ENCODE measurements at regions not wholly inside any gene's neighbourhood (a gene's known extent, or its start where the extent isn't known, plus 50 kb on each side); places are given as distances from the start of the nearest gene placed in this dataset.

- TF ChIP-seq, protein P1, sequence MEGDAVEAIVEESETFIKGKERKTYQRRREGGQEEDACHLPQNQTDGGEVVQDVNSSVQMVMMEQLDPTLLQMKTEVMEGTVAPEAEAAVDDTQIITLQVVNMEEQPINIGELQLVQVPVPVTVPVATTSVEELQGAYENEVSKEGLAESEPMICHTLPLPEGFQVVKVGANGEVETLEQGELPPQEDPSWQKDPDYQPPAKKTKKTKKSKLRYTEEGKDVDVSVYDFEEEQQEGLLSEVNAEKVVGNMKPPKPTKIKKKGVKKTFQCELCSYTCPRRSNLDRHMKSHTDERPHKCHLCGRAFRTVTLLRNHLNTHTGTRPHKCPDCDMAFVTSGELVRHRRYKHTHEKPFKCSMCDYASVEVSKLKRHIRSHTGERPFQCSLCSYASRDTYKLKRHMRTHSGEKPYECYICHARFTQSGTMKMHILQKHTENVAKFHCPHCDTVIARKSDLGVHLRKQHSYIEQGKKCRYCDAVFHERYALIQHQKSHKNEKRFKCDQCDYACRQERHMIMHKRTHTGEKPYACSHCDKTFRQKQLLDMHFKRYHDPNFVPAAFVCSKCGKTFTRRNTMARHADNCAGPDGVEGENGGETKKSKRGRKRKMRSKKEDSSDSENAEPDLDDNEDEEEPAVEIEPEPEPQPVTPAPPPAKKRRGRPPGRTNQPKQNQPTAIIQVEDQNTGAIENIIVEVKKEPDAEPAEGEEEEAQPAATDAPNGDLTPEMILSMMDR (IDR thresholded peaks at IDR 0.05) = no peak
- TF ChIP-seq ATF3 (CRISPR knock-in tag; conservative IDR thresholded peaks at IDR 0.05) (no peak), TEAD1 (CRISPR knock-in tag; IDR thresholded peaks at IDR 0.05) (no peak), MAX (CRISPR knock-in tag; IDR thresholded peaks at IDR 0.05) (no peak), PREB (CRISPR knock-in tag; IDR thresholded peaks at IDR 0.05; ENCODE audit: borderline replicate concordance) (no peak), USF2 (CRISPR knock-in tag; IDR thresholded peaks at IDR 0.05) (no peak), ZNF121 (CRISPR knock-in tag; IDR thresholded peaks at IDR 0.05) (no peak), ETV6 (CRISPR knock-in tag; IDR thresholded peaks at IDR 0.05) (no peak)
- TF ChIP-seq, protein P2, sequence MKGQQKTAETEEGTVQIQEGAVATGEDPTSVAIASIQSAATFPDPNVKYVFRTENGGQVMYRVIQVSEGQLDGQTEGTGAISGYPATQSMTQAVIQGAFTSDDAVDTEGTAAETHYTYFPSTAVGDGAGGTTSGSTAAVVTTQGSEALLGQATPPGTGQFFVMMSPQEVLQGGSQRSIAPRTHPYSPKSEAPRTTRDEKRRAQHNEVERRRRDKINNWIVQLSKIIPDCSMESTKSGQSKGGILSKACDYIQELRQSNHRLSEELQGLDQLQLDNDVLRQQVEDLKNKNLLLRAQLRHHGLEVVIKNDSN (CRISPR knock-in tag; IDR thresholded peaks at IDR 0.05) = no peak
Measured at GRCh38 chr6:120852293-120852849, 481.9 kb downstream of the TBC1D32 start.
